GM23338 (cell line): ENCODE measurements at regions not wholly inside any gene's neighbourhood (a gene's known extent, or its start where the extent isn't known, plus 50 kb on each side); places are given as distances from the start of the nearest gene placed in this dataset.

Source experiments
- ATAC-seq: fragments of 200-7000 bp; cut with Tn5 transposase; 3 replicates; pipeline ENCODE4 v1.9.1; 2020
- DNase-seq: peaks from one replicate; pipeline ENCODE4 v3.0.0-alpha.2; 2015; ENCODE audit warnings: low spot score
- H2AFZ ChIP-seq: fragments of 200-600 bp; sonication (generic); 2 replicates; pipeline ENCODE4 v1.8.0; 2016; ENCODE audit warnings: antibody characterized with exemption, mild to moderate bottlenecking, moderate library complexity
- H3F3A ChIP-seq: fragments of 200-600 bp; sonication (generic); replicated peaks from 2 replicates; pipeline ENCODE4 v1.8.0; 2017; ENCODE audit warnings: antibody characterized with exemption, mixed run types, low read depth
- H3K27ac ChIP-seq: fragments of 200-600 bp; sonication (generic); 2 replicates; pipeline ENCODE4 v1.6.1; 2016; ENCODE audit warnings: low read depth
- H3K27me3 ChIP-seq: fragments of 200-600 bp; sonication (generic); 2 replicates; pipeline ENCODE4 v1.8.0; 2016; ENCODE audit warnings: mild to moderate bottlenecking, mixed run types, moderate library complexity; ENCODE audit not compliant: insufficient read depth
- H3K36me3 ChIP-seq: fragments of 200-600 bp; sonication (generic); 2 replicates; pipeline ENCODE4 v1.8.0; 2016; ENCODE audit warnings: mild to moderate bottlenecking; ENCODE audit not compliant: insufficient read depth
- H3K4me1 ChIP-seq: fragments of 200-600 bp; sonication (generic); 2 replicates; pipeline ENCODE4 v1.8.0; 2016; ENCODE audit warnings: mild to moderate bottlenecking, moderate library complexity; ENCODE audit not compliant: insufficient read depth
- H3K4me2 ChIP-seq: fragments of 200-600 bp; sonication (generic); 2 replicates; pipeline ENCODE4 v1.7.1; 2017; ENCODE audit warnings: mixed run types
- H3K4me3 ChIP-seq: fragments of 200-600 bp; sonication (generic); 2 replicates; pipeline ENCODE4 v1.6.1; 2016; ENCODE audit warnings: mixed run types
- H3K79me2 ChIP-seq: fragments of 200-600 bp; sonication (generic); replicated peaks from 2 replicates; pipeline ENCODE4 v1.8.0; 2017; ENCODE audit warnings: mild to moderate bottlenecking; ENCODE audit not compliant: insufficient read depth
- H3K9me2 ChIP-seq: fragments of 200-600 bp; sonication (generic); 2 replicates; pipeline ENCODE4 v1.8.0; 2017; ENCODE audit not compliant: insufficient read depth
- H4K20me1 ChIP-seq: fragments of 200-600 bp; sonication (generic); replicated peaks from 2 replicates; pipeline ENCODE4 v1.8.0; 2017; ENCODE audit warnings: mild to moderate bottlenecking; ENCODE audit not compliant: insufficient read depth
- H3K27ac Mint-ChIP-seq: 2 replicates; pipeline ENCODE4 v1.8.0; 2020; ENCODE audit warnings: inconsistent platforms, mild to moderate bottlenecking, moderate library complexity, mixed read lengths
- H3K27me3 Mint-ChIP-seq: 3 replicates; pipeline ENCODE4 v1.8.0; 2022; ENCODE audit warnings: low read depth, mild to moderate bottlenecking, moderate library complexity, mixed read lengths, inconsistent platforms; ENCODE audit not compliant: insufficient read depth, poor library complexity
- H3K36me3 Mint-ChIP-seq: 3 replicates; pipeline ENCODE4 v1.8.0; 2021; ENCODE audit warnings: low read depth, mild to moderate bottlenecking, inconsistent platforms, moderate library complexity, mixed read lengths
- H3K4me1 Mint-ChIP-seq: 3 replicates; pipeline ENCODE4 v1.8.0; 2020; ENCODE audit warnings: mild to moderate bottlenecking, inconsistent platforms, mixed read lengths
- H3K4me3 Mint-ChIP-seq: 3 replicates; pipeline ENCODE4 v1.8.0; 2021; ENCODE audit warnings: moderate library complexity, mild to moderate bottlenecking, inconsistent platforms, mixed read lengths
- H3K9me3 Mint-ChIP-seq: 3 replicates; pipeline ENCODE4 v1.8.0; 2020; ENCODE audit warnings: moderate library complexity, mild to moderate bottlenecking, inconsistent platforms, mixed read lengths
- CREB1 ChIP-seq: fragments of 250-450 bp; sonication (Bioruptor Pico); IDR thresholded peaks from 2 replicates; pipeline ENCODE4 v1.5.0; 2020; ENCODE audit warnings: low read depth, mild to moderate bottlenecking, moderate library complexity
- EZH2 ChIP-seq: fragments of 200-600 bp; sonication (generic); IDR thresholded peaks from one replicate; pipeline ENCODE4 v1.8.0; 2017; ENCODE audit warnings: antibody characterized with exemption, mild to moderate bottlenecking, low read depth; ENCODE audit not compliant: unreplicated experiment
- EZH2phosphoT487 ChIP-seq: fragments of 200-600 bp; sonication (generic); IDR thresholded peaks from one replicate; pipeline ENCODE4 v1.8.1; 2018; ENCODE audit warnings: antibody characterized with exemption; ENCODE audit not compliant: unreplicated experiment
- JUNB ChIP-seq: IDR thresholded peaks from one replicate; pipeline ENCODE4 v1.6.1; 2016; ENCODE audit warnings: antibody characterized with exemption; ENCODE audit not compliant: unreplicated experiment
- NANOG ChIP-seq: IDR thresholded peaks from 2 replicates; pipeline ENCODE4 v1.6.1; 2016; ENCODE audit warnings: antibody characterized with exemption, borderline replicate concordance
- POLR2AphosphoS5 ChIP-seq: IDR thresholded peaks from 2 replicates; pipeline ENCODE4 v1.6.1; 2016; ENCODE audit warnings: antibody characterized with exemption, low read depth
- STAT1 ChIP-seq: IDR thresholded peaks from one replicate; pipeline ENCODE4 v1.6.1; 2016; ENCODE audit warnings: antibody characterized with exemption; ENCODE audit not compliant: unreplicated experiment
- ZNF114 ChIP-seq: fragments of 250-450 bp; sonication (Bioruptor Pico); IDR thresholded peaks from 2 replicates; pipeline ENCODE4 v1.5.0; 2020; ENCODE audit warnings: mild to moderate bottlenecking, moderate library complexity
- ZNF331 ChIP-seq: fragments of 250-450 bp; sonication (Bioruptor Pico); IDR thresholded peaks from 2 replicates; pipeline ENCODE4 v1.5.0; 2020; ENCODE audit warnings: low read depth, mild to moderate bottlenecking, moderate library complexity
- TF ChIP-seq, protein P1 (sequence below): IDR thresholded peaks from one replicate; pipeline ENCODE4 v1.6.1; 2018; ENCODE audit warnings: antibody characterized with exemption; ENCODE audit not compliant: unreplicated experiment
- TF ChIP-seq, protein P2 (sequence below): fragments of 250-450 bp; sonication (Bioruptor Pico); IDR thresholded peaks from 2 replicates; pipeline ENCODE4 v1.5.0; 2020; ENCODE audit warnings: mild to moderate bottlenecking, moderate library complexity
- TF ChIP-seq, protein P3 (sequence below): IDR thresholded peaks from 2 replicates; pipeline ENCODE4 v1.6.1; 2016; ENCODE audit warnings: antibody characterized with exemption
- TF ChIP-seq, protein P4 (sequence below), 2 experiments: fragments of 200-600 bp in 1 of 2; sonication (generic) in 1 of 2; conservative IDR thresholded peaks; 2 replicates each; pipeline versions ENCODE4 v1.5.1 to v1.6.1; 2016 to 2017; ENCODE audit warnings: antibody characterized with exemption in 2 of 2, low read depth in 2 of 2, mild to moderate bottlenecking in 2 of 2, moderate library complexity in 1 of 2

DNA sequence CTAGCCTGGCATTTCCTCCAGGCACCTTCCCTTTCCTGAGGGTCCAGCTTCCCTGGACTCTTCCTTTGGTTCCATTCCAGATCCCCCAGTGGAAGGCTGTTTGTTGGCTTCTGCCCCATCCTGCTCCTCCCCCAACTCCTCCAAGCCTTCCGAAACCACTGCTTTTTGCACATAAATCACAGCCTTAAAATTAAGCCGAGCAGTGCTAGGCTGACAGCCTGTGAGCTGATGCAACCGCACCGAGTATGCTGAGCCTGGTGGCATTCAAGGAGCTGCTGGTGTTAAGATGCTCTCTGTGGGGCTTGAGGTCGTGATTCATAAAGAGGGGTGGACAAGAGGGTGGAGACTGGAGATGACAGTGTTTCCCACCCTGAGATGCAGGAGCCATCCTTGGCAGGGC lies 266.6 kb upstream of the C1orf174 start:
- Histone ChIP-seq H3K4me2 (no peak overlapping the region), H3K79me2 (no peaks in the 10 kb centered on the region), H2AFZ (no peak overlapping the region), H3F3A (no peaks in the 10 kb centered on the region), H3K4me3 (no peak overlapping the region), H3K27me3 (no peaks in the 10 kb centered on the region), H4K20me1 (no peaks in the 10 kb centered on the region), H3K27ac (no peak overlapping the region), H3K9me2 (no peaks in the 10 kb centered on the region), H3K36me3 (peaks cover 4% of the 10 kb centered on the region; the same call in 1 of the 2 replicates), H3K4me1 (no peaks in the 10 kb centered on the region)
- peaks cover 96% of the 10 kb centered on the region for H3K9me3 Mint-ChIP-seq
- TF ChIP-seq ZNF331 (CRISPR knock-in tag) (no peak), EZH2 (no peak), NANOG (no peak), ZNF114 (CRISPR knock-in tag) (no peak), CREB1 (CRISPR knock-in tag) (no peak), EZH2phosphoT487 (no peak), JUNB (no peak), STAT1 (no peak), POLR2AphosphoS5 (no peak)
- TF ChIP-seq, protein P1, sequence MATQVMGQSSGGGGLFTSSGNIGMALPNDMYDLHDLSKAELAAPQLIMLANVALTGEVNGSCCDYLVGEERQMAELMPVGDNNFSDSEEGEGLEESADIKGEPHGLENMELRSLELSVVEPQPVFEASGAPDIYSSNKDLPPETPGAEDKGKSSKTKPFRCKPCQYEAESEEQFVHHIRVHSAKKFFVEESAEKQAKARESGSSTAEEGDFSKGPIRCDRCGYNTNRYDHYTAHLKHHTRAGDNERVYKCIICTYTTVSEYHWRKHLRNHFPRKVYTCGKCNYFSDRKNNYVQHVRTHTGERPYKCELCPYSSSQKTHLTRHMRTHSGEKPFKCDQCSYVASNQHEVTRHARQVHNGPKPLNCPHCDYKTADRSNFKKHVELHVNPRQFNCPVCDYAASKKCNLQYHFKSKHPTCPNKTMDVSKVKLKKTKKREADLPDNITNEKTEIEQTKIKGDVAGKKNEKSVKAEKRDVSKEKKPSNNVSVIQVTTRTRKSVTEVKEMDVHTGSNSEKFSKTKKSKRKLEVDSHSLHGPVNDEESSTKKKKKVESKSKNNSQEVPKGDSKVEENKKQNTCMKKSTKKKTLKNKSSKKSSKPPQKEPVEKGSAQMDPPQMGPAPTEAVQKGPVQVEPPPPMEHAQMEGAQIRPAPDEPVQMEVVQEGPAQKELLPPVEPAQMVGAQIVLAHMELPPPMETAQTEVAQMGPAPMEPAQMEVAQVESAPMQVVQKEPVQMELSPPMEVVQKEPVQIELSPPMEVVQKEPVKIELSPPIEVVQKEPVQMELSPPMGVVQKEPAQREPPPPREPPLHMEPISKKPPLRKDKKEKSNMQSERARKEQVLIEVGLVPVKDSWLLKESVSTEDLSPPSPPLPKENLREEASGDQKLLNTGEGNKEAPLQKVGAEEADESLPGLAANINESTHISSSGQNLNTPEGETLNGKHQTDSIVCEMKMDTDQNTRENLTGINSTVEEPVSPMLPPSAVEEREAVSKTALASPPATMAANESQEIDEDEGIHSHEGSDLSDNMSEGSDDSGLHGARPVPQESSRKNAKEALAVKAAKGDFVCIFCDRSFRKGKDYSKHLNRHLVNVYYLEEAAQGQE: no peak
- TF ChIP-seq, protein P2, sequence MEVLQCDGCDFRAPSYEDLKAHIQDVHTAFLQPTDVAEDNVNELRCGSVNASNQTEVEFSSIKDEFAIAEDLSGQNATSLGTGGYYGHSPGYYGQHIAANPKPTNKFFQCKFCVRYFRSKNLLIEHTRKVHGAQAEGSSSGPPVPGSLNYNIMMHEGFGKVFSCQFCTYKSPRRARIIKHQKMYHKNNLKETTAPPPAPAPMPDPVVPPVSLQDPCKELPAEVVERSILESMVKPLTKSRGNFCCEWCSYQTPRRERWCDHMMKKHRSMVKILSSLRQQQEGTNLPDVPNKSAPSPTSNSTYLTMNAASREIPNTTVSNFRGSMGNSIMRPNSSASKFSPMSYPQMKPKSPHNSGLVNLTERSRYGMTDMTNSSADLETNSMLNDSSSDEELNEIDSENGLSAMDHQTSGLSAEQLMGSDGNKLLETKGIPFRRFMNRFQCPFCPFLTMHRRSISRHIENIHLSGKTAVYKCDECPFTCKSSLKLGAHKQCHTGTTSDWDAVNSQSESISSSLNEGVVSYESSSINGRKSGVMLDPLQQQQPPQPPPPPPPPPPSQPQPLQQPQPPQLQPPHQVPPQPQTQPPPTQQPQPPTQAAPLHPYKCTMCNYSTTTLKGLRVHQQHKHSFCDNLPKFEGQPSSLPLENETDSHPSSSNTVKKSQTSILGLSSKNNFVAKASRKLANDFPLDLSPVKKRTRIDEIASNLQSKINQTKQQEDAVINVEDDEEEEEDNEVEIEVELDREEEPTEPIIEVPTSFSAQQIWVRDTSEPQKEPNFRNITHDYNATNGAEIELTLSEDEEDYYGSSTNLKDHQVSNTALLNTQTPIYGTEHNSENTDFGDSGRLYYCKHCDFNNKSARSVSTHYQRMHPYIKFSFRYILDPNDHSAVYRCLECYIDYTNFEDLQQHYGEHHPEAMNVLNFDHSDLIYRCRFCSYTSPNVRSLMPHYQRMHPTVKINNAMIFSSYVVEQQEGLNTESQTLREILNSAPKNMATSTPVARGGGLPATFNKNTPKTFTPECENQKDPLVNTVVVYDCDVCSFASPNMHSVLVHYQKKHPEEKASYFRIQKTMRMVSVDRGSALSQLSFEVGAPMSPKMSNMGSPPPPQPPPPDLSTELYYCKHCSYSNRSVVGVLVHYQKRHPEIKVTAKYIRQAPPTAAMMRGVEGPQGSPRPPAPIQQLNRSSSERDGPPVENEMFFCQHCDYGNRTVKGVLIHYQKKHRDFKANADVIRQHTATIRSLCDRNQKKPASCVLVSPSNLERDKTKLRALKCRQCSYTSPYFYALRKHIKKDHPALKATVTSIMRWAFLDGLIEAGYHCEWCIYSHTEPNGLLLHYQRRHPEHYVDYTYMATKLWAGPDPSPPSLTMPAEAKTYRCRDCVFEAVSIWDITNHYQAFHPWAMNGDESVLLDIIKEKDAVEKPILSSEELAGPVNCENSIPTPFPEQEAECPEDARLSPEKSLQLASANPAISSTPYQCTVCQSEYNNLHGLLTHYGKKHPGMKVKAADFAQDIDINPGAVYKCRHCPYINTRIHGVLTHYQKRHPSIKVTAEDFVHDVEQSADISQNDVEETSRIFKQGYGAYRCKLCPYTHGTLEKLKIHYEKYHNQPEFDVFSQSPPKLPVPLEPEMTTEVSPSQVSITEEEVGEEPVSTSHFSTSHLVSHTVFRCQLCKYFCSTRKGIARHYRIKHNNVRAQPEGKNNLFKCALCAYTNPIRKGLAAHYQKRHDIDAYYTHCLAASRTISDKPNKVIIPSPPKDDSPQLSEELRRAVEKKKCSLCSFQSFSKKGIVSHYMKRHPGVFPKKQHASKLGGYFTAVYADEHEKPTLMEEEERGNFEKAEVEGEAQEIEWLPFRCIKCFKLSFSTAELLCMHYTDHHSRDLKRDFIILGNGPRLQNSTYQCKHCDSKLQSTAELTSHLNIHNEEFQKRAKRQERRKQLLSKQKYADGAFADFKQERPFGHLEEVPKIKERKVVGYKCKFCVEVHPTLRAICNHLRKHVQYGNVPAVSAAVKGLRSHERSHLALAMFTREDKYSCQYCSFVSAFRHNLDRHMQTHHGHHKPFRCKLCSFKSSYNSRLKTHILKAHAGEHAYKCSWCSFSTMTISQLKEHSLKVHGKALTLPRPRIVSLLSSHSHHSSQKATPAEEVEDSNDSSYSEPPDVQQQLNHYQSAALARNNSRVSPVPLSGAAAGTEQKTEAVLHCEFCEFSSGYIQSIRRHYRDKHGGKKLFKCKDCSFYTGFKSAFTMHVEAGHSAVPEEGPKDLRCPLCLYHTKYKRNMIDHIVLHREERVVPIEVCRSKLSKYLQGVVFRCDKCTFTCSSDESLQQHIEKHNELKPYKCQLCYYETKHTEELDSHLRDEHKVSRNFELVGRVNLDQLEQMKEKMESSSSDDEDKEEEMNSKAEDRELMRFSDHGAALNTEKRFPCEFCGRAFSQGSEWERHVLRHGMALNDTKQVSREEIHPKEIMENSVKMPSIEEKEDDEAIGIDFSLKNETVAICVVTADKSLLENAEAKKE: no peak
- TF ChIP-seq, protein P3, sequence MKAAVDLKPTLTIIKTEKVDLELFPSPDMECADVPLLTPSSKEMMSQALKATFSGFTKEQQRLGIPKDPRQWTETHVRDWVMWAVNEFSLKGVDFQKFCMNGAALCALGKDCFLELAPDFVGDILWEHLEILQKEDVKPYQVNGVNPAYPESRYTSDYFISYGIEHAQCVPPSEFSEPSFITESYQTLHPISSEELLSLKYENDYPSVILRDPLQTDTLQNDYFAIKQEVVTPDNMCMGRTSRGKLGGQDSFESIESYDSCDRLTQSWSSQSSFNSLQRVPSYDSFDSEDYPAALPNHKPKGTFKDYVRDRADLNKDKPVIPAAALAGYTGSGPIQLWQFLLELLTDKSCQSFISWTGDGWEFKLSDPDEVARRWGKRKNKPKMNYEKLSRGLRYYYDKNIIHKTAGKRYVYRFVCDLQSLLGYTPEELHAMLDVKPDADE: no peak
- TF ChIP-seq, protein P4, sequence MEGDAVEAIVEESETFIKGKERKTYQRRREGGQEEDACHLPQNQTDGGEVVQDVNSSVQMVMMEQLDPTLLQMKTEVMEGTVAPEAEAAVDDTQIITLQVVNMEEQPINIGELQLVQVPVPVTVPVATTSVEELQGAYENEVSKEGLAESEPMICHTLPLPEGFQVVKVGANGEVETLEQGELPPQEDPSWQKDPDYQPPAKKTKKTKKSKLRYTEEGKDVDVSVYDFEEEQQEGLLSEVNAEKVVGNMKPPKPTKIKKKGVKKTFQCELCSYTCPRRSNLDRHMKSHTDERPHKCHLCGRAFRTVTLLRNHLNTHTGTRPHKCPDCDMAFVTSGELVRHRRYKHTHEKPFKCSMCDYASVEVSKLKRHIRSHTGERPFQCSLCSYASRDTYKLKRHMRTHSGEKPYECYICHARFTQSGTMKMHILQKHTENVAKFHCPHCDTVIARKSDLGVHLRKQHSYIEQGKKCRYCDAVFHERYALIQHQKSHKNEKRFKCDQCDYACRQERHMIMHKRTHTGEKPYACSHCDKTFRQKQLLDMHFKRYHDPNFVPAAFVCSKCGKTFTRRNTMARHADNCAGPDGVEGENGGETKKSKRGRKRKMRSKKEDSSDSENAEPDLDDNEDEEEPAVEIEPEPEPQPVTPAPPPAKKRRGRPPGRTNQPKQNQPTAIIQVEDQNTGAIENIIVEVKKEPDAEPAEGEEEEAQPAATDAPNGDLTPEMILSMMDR (conservative IDR thresholded peaks at IDR 0.05; ENCODE audit: low read depth in 2 of 2): no peak
- no peak overlapping the region for H3K27ac Mint-ChIP-seq
- H3K4me3 Mint-ChIP-seq: no peak overlapping the region; the same call in 2 of the 3 replicates
- peaks cover 39% of the 10 kb centered on the region for H3K36me3 Mint-ChIP-seq
- no peak for DNase-seq
- no peaks in the 10 kb centered on the region for H3K4me1 Mint-ChIP-seq
- no peak for ATAC-seq
- peaks cover 10% of the 10 kb centered on the region for H3K27me3 Mint-ChIP-seq
